Left lung (tissue), 4 donors: ENCODE measurements at regions not wholly inside any gene's neighbourhood (a gene's known extent, or its start where the extent isn't known, plus 50 kb on each side); places are given as distances from the start of the nearest gene placed in this dataset.
A peak's percentile ranks its signal among the peaks of the same experiment; 100 is the strongest.
"Not testable (repeated sequence)": the region's sequence is repeated elsewhere in the genome, so short reads cannot be mapped to it uniquely, and the experiment has no call there.

Experiments used
- ATAC-seq: fragments of 200-7000 bp; cut with Tn5 transposase; one replicate; pipeline ENCODE4 v1.9.1; 2020; ENCODE audit warnings: moderate library complexity
- DNase-seq, 4 donors: peaks; one replicate each; pipeline ENCODE4 v3.0.0-alpha.2; 2013 to 2020
- H3K27ac ChIP-seq, 2 donors: fragments of 200-600 bp; sonication (generic) in 1 of 2; one replicate each; pipeline versions ENCODE4 v1.5.0 to v1.8.0; 2020 to 2021
- H3K27me3 ChIP-seq, 2 donors: fragments of 200-600 bp; sonication (generic) in 1 of 2; one replicate each; pipeline versions ENCODE4 v1.5.0 to v1.8.0; 2020 to 2021
- H3K36me3 ChIP-seq, 2 donors: fragments of 200-600 bp; sonication (generic) in 1 of 2; one replicate each; pipeline versions ENCODE4 v1.5.0 to v1.8.0; 2020 to 2021
- H3K4me1 ChIP-seq, 2 donors: fragments of 200-600 bp; one replicate each; pipeline ENCODE4 v1.8.0; 2021
- H3K4me3 ChIP-seq, 2 donors: fragments of 200-600 bp; sonication (generic) in 1 of 2; one replicate each; pipeline versions ENCODE4 v1.5.0 to v1.8.0; 2020 to 2021; ENCODE audit warnings: mild to moderate bottlenecking in 1 of 2
- H3K9me3 ChIP-seq, 2 donors: fragments of 200-600 bp; sonication (generic) in 1 of 2; one replicate each; pipeline versions ENCODE4 v1.5.0 to v1.8.0; 2020 to 2021
- intact Hi-C, 2 donors: fragments of 100-400 bp; cut with DNase I; formaldehyde crosslinking; loops; one replicate each; pipeline versions ENCODE4 v1.11.2 to v1.14.2; 2022
- TF ChIP-seq, protein P1 (sequence below), 2 donors: fragments of 200-600 bp; sonication (generic) in 1 of 2; IDR thresholded peaks; one replicate each; pipeline versions ENCODE4 v1.5.0 to v1.8.0; 2021; ENCODE audit warnings: antibody characterized with exemption in 2 of 2
- donor health status: DM: no; HTN: yes; CAD: no.
- donor health status: DM: no; HTN: no; CAD: no.

DNA sequence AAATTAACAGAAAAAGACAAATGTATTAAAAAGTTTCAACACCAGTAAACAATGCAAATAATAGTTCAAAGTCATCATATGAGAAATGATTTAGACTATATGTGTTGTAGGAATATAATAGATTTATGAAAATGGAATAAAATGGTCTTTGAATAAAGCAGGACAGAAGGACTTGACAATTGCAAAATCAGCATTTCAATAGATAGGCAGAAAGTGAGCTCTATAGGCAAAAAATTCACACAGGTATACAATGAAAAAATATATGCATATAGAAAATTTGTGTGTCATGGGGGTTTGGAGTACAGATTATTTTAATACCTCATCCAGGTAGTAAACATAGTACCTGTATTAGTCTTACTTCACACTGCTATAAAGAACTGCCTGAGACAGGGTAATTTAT is 571.1 kb upstream of the EYS start:
- H3K36me3 ChIP-seq, result no peaks in the 10 kb centered on the region
- H3K4me1 ChIP-seq, result no peaks in the 10 kb centered on the region
- no peaks in the 10 kb centered on the region for H3K9me3 ChIP-seq
- no peak for ATAC-seq
- TF ChIP-seq, protein P1, sequence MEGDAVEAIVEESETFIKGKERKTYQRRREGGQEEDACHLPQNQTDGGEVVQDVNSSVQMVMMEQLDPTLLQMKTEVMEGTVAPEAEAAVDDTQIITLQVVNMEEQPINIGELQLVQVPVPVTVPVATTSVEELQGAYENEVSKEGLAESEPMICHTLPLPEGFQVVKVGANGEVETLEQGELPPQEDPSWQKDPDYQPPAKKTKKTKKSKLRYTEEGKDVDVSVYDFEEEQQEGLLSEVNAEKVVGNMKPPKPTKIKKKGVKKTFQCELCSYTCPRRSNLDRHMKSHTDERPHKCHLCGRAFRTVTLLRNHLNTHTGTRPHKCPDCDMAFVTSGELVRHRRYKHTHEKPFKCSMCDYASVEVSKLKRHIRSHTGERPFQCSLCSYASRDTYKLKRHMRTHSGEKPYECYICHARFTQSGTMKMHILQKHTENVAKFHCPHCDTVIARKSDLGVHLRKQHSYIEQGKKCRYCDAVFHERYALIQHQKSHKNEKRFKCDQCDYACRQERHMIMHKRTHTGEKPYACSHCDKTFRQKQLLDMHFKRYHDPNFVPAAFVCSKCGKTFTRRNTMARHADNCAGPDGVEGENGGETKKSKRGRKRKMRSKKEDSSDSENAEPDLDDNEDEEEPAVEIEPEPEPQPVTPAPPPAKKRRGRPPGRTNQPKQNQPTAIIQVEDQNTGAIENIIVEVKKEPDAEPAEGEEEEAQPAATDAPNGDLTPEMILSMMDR (IDR thresholded peaks at IDR 0.05), result no peak
- intact Hi-C loops, result no loop called here
- no peak overlapping the region for H3K4me3 ChIP-seq
- H3K27ac ChIP-seq, result no peak overlapping the region
- DNase-seq, result no peak
- no peaks in the 10 kb centered on the region for H3K27me3 ChIP-seq

DNA sequence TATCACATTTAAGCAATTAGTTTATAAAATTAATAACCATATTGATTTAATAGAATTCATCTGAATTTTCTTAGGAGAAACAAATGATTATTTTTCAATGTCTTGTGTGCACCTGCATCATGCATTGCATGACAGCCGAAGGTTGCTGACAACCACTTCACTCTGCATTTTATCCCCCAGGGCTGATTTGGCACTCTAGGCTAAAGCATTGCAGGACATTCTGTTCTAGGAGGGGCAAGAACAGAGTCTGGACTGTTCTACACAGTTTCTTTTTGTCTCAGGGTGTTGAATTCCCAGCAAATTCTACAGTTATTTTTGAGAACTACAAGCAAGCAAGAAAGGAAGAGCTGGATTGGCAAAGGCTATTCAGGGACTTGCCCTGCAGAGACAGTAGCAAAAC is 570.4 kb upstream of the EYS start:
- no peak for DNase-seq
- no peak overlapping the region for H3K4me3 ChIP-seq
- H3K27me3 ChIP-seq, result no peaks in the 10 kb centered on the region
- no peak for ATAC-seq
- no peaks in the 10 kb centered on the region for H3K36me3 ChIP-seq
- H3K4me1 ChIP-seq, result no peaks in the 10 kb centered on the region
- intact Hi-C loops, result no loop called here
- H3K27ac ChIP-seq, result no peak overlapping the region
- H3K9me3 ChIP-seq, result no peaks in the 10 kb centered on the region
- TF ChIP-seq, protein P1 (IDR thresholded peaks at IDR 0.05), result no peak

DNA sequence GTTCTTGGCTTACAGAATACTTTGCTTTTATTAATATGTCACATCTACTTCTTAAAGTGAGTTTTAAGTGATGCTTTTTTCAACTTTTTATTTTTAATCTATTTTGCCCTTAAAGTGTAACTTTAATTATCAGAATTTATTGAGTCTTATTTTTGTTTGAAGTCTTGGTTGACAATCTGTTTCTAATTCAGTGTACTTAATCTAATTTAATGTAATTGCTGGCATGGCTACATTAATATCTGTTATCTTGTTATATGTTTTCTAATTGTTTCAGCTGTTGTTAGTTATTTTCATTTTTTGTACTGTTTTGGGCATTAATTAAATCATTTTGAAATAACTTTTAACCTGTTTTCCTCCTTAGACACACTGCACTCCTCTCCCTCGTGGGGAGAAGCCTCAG is 558.7 kb upstream of the EYS start:
- TF ChIP-seq, protein P1 (IDR thresholded peaks at IDR 0.05), result no peak
- Histone ChIP-seq H3K36me3 (no peaks in the 10 kb centered on the region), H3K4me3 (no peak overlapping the region), H3K9me3 (peaks cover 0 to 4% of the 10 kb centered on the region in 2 donors), H3K27me3 (no peaks in the 10 kb centered on the region), H3K4me1 (no peaks in the 10 kb centered on the region), H3K27ac (no peak overlapping the region)
- intact Hi-C loops, result no loop called here
- no peak for DNase-seq
- no peak for ATAC-seq

DNA sequence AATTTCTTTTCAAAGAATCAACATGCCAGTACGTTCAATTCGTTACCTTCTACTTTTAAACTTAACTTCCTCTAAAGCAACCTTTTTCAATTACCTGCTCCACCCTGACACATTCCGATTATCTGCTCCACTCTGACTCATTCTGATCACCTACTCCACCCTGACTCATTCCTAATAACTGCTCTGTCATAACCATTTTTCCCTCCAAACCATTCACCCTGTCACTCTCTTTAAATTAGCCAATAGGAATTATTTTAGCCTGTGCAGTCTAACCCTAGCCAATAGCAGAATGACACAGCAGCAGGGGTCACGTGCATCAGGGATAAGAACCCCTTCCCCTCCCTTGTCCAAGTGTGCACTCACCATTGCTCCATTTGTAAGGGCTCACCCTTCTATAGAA is 557.4 kb upstream of the EYS start:
- intact Hi-C loops, result no loop called here
- Histone ChIP-seq H3K27ac (no peak overlapping the region), H3K27me3 (no peaks in the 10 kb centered on the region), H3K4me1 (no peaks in the 10 kb centered on the region), H3K4me3 (no peak overlapping the region), H3K36me3 (no peaks in the 10 kb centered on the region), H3K9me3 (peaks cover 0 to 12% of the 10 kb centered on the region in 2 donors)
- TF ChIP-seq, protein P1 (IDR thresholded peaks at IDR 0.05), result no peak
- no peak for DNase-seq
- ATAC-seq, result no peak

DNA sequence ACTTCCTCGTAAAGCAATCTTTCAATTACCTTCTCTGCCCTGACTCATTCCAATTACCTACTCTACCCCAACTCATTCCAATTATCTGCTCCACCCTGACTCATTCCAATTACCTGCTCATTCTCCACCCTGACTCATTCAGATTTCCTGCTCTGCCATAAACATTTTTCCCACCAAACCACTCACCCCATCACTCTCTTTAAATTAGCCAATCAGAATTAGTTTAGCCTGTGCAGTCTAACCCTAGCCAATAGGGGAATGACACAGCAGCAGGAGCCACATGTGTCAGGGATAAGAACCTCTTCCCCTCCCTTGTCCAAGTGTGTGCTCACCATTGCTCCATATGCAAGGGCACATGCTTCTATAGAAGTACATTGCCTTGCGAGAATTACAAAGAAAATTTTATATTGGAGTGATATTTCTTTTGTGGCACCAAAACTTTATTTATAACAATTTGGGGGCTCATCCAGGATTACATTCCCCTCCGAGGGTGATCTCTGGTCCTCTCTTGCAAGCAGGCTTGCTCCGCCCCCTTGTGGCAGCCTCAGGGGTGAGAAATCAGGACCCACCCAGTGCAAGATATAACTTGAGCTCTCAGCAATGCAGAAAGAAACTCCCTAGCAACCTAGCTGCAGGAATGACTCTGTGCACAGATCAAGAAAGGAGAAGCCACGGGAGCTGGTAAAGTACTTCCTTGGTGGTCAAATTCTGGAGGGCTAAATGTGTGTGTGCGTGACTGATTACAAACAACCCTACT is 551.9 kb upstream of the EYS start:
- peaks cover 0 to 47% of the 10 kb centered on the region in 2 donors for H3K9me3 ChIP-seq
- H3K27ac ChIP-seq, H3K27me3 ChIP-seq, ATAC-seq, H3K4me1 ChIP-seq, H3K36me3 ChIP-seq, H3K4me3 ChIP-seq, intact Hi-C loops: not testable (repeated sequence)
- DNase-seq, result peak in 1 of 4 donors; percentile 8

DNA sequence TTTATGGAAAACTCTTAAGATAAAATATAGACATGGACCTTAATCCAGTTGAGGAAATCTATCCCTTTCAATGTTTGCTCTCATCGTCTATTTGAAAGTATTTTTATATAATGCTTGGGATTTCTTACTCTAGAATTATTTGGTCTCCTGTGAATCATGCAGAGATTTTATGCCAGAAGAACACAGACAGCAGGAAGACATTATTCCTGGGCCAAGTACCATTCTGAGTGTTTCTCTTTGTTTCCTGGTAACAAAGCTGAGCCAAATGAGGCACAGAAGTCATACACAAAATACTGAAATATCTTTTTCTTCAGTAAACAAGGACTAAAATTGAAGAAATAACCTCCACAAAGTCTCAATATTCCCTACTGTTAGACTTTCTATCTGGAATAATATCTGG is 538.2 kb upstream of the EYS start:
- Histone ChIP-seq H3K9me3 (peaks cover 0 to 9% of the 10 kb centered on the region in 2 donors), H3K4me1 (no peaks in the 10 kb centered on the region), H3K4me3 (no peak overlapping the region), H3K36me3 (no peaks in the 10 kb centered on the region), H3K27me3 (no peaks in the 10 kb centered on the region), H3K27ac (no peak overlapping the region)
- intact Hi-C loops, result no loop called here
- DNase-seq (no peak), ATAC-seq (no peak)
- TF ChIP-seq, protein P1 (IDR thresholded peaks at IDR 0.05), result no peak
